ENCODE measurements at regions not wholly inside any gene's neighbourhood (a gene's known extent, or its start where the extent isn't known, plus 50 kb on each side); places are given as distances from the start of the nearest gene placed in this dataset.
"Not testable (repeated sequence)": the region's sequence is repeated elsewhere in the genome, so short reads cannot be mapped to it uniquely, and the experiment has no call there.

DNA sequence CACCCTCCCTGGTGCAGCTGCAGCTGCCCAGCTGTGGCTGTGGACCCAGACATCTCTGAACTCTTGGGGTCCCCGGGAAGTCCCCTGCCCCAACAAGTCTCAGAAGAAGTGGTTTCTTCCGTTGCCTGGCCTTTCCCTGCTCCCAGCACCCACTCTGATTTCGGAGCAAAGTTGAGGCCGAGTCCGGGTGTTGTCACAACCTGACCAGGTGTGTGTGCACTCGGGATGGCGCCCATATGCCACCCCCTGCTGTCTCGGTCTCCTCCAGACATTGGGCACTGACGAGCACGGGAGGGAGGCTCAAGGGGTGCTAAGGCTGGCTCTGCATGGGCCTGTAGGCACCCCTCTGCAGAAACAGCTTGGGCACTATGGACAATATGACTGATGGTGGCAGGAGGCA is 1055.3 kb downstream of the REEP3 start:
- no peak for DNase-seq
- H3K36me3 ChIP-seq = no peaks in the 10 kb centered on the region
- H3K27ac ChIP-seq = no peak overlapping the region
- no peaks in the 10 kb centered on the region for H3K9me3 ChIP-seq
- 88 to 92% (median 88%) methylated on average over 10 of the region's 10 CpGs for WGBS, 3 donors
- no peaks in the 10 kb centered on the region for H3K27me3 ChIP-seq
- H3K4me3 ChIP-seq = no peak overlapping the region
- intact Hi-C loops (cut with DNase I) = no loop called here
- H3K4me1 ChIP-seq (ENCODE audit: insufficient read depth) = no peaks in the 10 kb centered on the region
- no peak for TF ChIP-seq CTCF (IDR thresholded peaks at IDR 0.05)

DNA sequence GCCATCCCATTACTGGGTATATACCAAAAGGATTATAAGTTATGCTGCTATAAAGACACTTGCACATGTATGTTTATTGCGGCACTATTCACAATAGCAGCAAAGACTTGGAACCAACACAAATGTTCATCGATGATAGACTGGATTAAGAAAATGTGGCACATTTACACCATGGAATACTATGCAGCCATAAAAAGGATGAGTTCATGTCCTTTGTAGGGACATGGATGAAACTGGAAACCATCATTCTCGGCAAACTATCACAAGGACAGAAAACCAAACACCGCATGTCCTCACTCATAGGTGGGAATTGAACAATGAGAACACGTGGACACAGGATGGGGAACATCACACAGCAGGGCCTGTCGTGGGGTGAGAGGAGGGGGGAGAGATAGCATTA is 1057.6 kb downstream of the REEP3 start:
- intact Hi-C loops (cut with DNase I); H3K36me3 ChIP-seq; DNase-seq; H3K4me3 ChIP-seq; H3K9me3 ChIP-seq; H3K27me3 ChIP-seq; H3K27ac ChIP-seq; H3K4me1 ChIP-seq (ENCODE audit: insufficient read depth): not testable (repeated sequence)
- 93 to 95% (median 94%) methylated on average over 6 of the region's 6 CpGs for WGBS, 3 donors

- Histone ChIP-seq H3K27ac (no peak overlapping the region), H3K4me3 (no peak overlapping the region), H3K27me3 (no peaks in the 10 kb centered on the region), H3K4me1 (ENCODE audit: insufficient read depth) (no peaks in the 10 kb centered on the region), H3K36me3 (no peaks in the 10 kb centered on the region), H3K9me3 (no peaks in the 10 kb centered on the region)
- intact Hi-C loops (cut with DNase I) = no loop called here
- WGBS, 3 donors = 22 to 42% (median 27%) methylated on average over 2 of the region's 2 CpGs
- DNase-seq = no peak
- TF ChIP-seq EP300 (IDR thresholded peaks at IDR 0.05) (no peak), POLR2A (IDR thresholded peaks at IDR 0.05) (no peak), CTCF (IDR thresholded peaks at IDR 0.05) (no peak)
These were observed 1065.8 kb downstream of the REEP3 start for GRCh38 chr10:64586934-64587503.

- DNase-seq = no peak
- 72 to 76% (median 72%) methylated on average over 3 of the region's 3 CpGs for WGBS, 3 donors
- no peak overlapping the region for H3K4me3 ChIP-seq
- H3K36me3 ChIP-seq = no peaks in the 10 kb centered on the region
- H3K27me3 ChIP-seq = no peaks in the 10 kb centered on the region
- no peaks in the 10 kb centered on the region for H3K4me1 ChIP-seq (ENCODE audit: insufficient read depth)
- H3K9me3 ChIP-seq = no peaks in the 10 kb centered on the region
- H3K27ac ChIP-seq = no peak overlapping the region
- intact Hi-C loops (cut with DNase I) = no loop called here
- TF ChIP-seq EP300 (IDR thresholded peaks at IDR 0.05) (no peak), POLR2A (IDR thresholded peaks at IDR 0.05) (no peak), CTCF (IDR thresholded peaks at IDR 0.05) (no peak)
These were observed 1072.9 kb downstream of the REEP3 start for GRCh38 chr10:64594072-64594471.

DNA sequence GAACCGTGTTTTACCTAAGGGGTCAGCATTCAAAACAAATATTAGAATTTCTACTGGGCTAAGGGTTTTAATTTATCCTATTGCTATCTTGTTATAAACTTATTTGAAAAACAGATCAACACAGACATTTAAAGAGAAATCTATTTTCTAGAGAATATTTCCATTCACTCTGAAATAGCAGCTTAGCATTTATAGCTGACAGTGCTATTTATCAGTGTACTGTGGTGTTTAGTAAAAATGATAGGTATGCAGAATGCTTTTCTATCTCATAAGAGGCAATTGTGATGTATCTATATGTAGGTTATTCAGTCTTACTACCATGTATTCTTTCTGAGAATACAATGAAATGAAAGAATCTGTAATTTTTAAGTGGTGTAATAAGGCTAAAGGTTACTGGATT is 1077.4 kb downstream of the REEP3 start:
- Histone ChIP-seq H3K4me3 (no peak overlapping the region), H3K27me3 (no peaks in the 10 kb centered on the region), H3K27ac (no peak overlapping the region), H3K9me3 (no peaks in the 10 kb centered on the region), H3K36me3 (no peaks in the 10 kb centered on the region), H3K4me1 (ENCODE audit: insufficient read depth) (no peaks in the 10 kb centered on the region)
- DNase-seq = no peak
- TF ChIP-seq EP300 (IDR thresholded peaks at IDR 0.05) (no peak), CTCF (IDR thresholded peaks at IDR 0.05) (no peak), POLR2A (IDR thresholded peaks at IDR 0.05) (no peak)
- intact Hi-C loops (cut with DNase I) = no loop called here
- WGBS, 3 donors = 54 to 80% (median 61%) methylated on average over 1 of the region's 1 CpG
